Panc1 (cell line): ENCODE measurements at regions not wholly inside any gene's neighbourhood (a gene's known extent, or its start where the extent isn't known, plus 50 kb on each side); places are given as distances from the start of the nearest gene placed in this dataset.

ENCODE experiments used
- ATAC-seq: fragments of 200-7000 bp; cut with Tn5 transposase; 2 replicates; pipeline ENCODE4 v1.9.1; 2020; ENCODE audit warnings: mild to moderate bottlenecking, moderate library complexity
- BruUV-seq: library from RNA; stranded (reverse); fragments of 400-500 nt; replicated peaks from 2 replicates; lab custom pipeline; 2021; lab: Mats Ljungman, UMichigan
- CTCF ChIA-PET: fragments of 300-600 bp; sonication (Branson Sonifier 250); formaldehyde crosslinking; loops from one replicate; lab custom pipeline; 2022; ENCODE audit warnings: antibody characterized with exemption; lab: Charles Lee
- POLR2A ChIA-PET: fragments of 300-600 bp; sonication (Branson Sonifier 250); formaldehyde crosslinking; loops from one replicate; lab custom pipeline; 2022; ENCODE audit warnings: antibody characterized with exemption; lab: Charles Lee
- DNase-seq: peaks from one replicate; pipeline ENCODE4 v3.0.0-alpha.2; 2010; ENCODE audit warnings: low read depth, low spot score
- H3K27ac ChIP-seq: 2 replicates; pipeline ENCODE4 v1.5.1; 2011; ENCODE audit warnings: mild to moderate bottlenecking, low read length, inconsistent platforms
- H3K27me3 ChIP-seq: fragments of 200-500 bp; sonication (Bioruptor generic); 2 replicates; pipeline ENCODE4 v1.6.0; 2014; ENCODE audit warnings: low read length, inconsistent platforms; ENCODE audit not compliant: control insufficient read depth, insufficient read depth
- H3K36me3 ChIP-seq: fragments of 200-500 bp; sonication (Bioruptor generic); 2 replicates; pipeline ENCODE4 v1.5.1; 2014; ENCODE audit warnings: inconsistent platforms, mild to moderate bottlenecking, low read length, moderate library complexity; ENCODE audit not compliant: control insufficient read depth, insufficient read depth
- H3K4me1 ChIP-seq: 2 replicates; pipeline ENCODE4 v1.5.1; 2011; ENCODE audit warnings: inconsistent platforms, mild to moderate bottlenecking, low read length, moderate library complexity; ENCODE audit not compliant: control insufficient read depth, insufficient read depth
- H3K4me3 ChIP-seq, 2 experiments: 2 replicates each; pipeline ENCODE4 v1.5.1; 2011 to 2012; ENCODE audit warnings: low read depth in 2 of 2, low read length in 2 of 2, mild to moderate bottlenecking in 2 of 2, inconsistent platforms in 1 of 2, moderate library complexity in 1 of 2
- H3K9me3 ChIP-seq: fragments of 200-500 bp; sonication (Bioruptor generic); 2 replicates; pipeline ENCODE4 v1.5.1; 2014; ENCODE audit warnings: low read depth, mild to moderate bottlenecking, inconsistent platforms, low read length, moderate library complexity; ENCODE audit not compliant: control insufficient read depth, insufficient read depth
- POLR2AphosphoS5 ChIP-seq: IDR thresholded peaks from 2 replicates; pipeline ENCODE4 v1.6.1; 2012; ENCODE audit warnings: mild to moderate bottlenecking, low read depth, low read length, moderate library complexity
- SIN3A ChIP-seq: IDR thresholded peaks from 2 replicates; pipeline ENCODE4 v1.6.1; 2012; ENCODE audit warnings: low read depth, mild to moderate bottlenecking, low read length, moderate library complexity, borderline replicate concordance; ENCODE audit not compliant: insufficient read depth
- TCF7L2 ChIP-seq: IDR thresholded peaks from 2 replicates; pipeline ENCODE4 v1.6.1; 2011; ENCODE audit warnings: mild to moderate bottlenecking, low read depth, low read length, inconsistent platforms
- in situ Hi-C: cut with HindIII; loops from 2 replicates; pipeline ENCODE4 v1.10.0; 2016; ENCODE audit warnings: low sequenced_read_pairs, low pct_unique_long_range_greater_than_20kb
- intact Hi-C: fragments of 100-400 bp; cut with micrococcal nuclease; formaldehyde crosslinking; loops from one replicate; pipeline ENCODE4 v1.10.0; 2022; ENCODE audit not compliant: unreplicated experiment
- TF ChIP-seq, protein P1 (sequence below), 2 experiments: IDR thresholded peaks; 2 replicates each; pipeline ENCODE4 v1.6.1; 2011 to 2012; ENCODE audit warnings: low read depth in 2 of 2, control low read depth in 1 of 2, low read length in 1 of 2, mild to moderate bottlenecking in 1 of 2, moderate library complexity in 1 of 2; ENCODE audit not compliant: insufficient read depth in 1 of 2
- TF ChIP-seq, protein P2 (sequence below): fragments of 450-650 bp; IDR thresholded peaks from 2 replicates; pipeline ENCODE4 v1.5.1; 2017; ENCODE audit warnings: mild to moderate bottlenecking

DNA sequence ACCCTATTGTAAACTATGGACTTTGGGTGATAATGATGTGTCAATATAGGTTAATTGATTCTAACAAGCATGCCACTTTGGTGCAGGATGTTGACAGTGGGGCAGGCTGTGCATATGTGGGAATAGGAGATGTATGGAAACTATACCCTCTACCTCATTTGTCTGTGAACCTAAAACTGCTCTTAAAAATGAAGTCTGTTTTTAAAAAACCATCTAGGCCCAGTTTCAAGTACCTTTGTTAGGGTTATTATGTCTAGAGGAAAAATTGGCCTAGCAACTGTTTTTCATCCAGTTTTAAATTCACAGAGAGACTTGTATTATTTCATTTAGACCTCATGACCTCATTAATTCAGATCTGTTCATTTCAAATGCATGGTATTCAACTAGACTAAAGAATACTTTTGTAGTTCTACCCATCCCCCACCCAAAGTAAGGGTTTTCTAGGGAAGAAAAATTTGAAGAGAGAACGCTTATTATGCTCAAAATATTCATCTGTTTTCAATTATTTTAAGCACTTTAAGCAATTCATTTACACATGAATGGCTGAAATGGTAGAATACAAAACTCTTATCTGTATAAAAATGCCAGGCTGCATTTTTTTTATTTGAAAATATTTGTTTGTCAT lies 1781.9 kb upstream of the MIR17HG start:
- TF ChIP-seq POLR2AphosphoS5: no peak
- TF ChIP-seq SIN3A: no peak
- TF ChIP-seq, protein P1, sequence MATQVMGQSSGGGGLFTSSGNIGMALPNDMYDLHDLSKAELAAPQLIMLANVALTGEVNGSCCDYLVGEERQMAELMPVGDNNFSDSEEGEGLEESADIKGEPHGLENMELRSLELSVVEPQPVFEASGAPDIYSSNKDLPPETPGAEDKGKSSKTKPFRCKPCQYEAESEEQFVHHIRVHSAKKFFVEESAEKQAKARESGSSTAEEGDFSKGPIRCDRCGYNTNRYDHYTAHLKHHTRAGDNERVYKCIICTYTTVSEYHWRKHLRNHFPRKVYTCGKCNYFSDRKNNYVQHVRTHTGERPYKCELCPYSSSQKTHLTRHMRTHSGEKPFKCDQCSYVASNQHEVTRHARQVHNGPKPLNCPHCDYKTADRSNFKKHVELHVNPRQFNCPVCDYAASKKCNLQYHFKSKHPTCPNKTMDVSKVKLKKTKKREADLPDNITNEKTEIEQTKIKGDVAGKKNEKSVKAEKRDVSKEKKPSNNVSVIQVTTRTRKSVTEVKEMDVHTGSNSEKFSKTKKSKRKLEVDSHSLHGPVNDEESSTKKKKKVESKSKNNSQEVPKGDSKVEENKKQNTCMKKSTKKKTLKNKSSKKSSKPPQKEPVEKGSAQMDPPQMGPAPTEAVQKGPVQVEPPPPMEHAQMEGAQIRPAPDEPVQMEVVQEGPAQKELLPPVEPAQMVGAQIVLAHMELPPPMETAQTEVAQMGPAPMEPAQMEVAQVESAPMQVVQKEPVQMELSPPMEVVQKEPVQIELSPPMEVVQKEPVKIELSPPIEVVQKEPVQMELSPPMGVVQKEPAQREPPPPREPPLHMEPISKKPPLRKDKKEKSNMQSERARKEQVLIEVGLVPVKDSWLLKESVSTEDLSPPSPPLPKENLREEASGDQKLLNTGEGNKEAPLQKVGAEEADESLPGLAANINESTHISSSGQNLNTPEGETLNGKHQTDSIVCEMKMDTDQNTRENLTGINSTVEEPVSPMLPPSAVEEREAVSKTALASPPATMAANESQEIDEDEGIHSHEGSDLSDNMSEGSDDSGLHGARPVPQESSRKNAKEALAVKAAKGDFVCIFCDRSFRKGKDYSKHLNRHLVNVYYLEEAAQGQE (IDR thresholded peaks at IDR 0.05; ENCODE audit: insufficient read depth in 1 of 2, low read depth in 2 of 2, low read length in 1 of 2): no peak
- TF ChIP-seq, protein P2, sequence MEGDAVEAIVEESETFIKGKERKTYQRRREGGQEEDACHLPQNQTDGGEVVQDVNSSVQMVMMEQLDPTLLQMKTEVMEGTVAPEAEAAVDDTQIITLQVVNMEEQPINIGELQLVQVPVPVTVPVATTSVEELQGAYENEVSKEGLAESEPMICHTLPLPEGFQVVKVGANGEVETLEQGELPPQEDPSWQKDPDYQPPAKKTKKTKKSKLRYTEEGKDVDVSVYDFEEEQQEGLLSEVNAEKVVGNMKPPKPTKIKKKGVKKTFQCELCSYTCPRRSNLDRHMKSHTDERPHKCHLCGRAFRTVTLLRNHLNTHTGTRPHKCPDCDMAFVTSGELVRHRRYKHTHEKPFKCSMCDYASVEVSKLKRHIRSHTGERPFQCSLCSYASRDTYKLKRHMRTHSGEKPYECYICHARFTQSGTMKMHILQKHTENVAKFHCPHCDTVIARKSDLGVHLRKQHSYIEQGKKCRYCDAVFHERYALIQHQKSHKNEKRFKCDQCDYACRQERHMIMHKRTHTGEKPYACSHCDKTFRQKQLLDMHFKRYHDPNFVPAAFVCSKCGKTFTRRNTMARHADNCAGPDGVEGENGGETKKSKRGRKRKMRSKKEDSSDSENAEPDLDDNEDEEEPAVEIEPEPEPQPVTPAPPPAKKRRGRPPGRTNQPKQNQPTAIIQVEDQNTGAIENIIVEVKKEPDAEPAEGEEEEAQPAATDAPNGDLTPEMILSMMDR: no peak
- no peak for TF ChIP-seq TCF7L2
- intact Hi-C loops (no loop called here), in situ Hi-C loops (no loop called here)
- Histone ChIP-seq H3K4me3 (no peak overlapping the region), H3K27me3 (no peaks in the 10 kb centered on the region), H3K27ac (no peak overlapping the region), H3K9me3 (no peaks in the 10 kb centered on the region), H3K4me1 (no peaks in the 10 kb centered on the region), H3K36me3 (no peaks in the 10 kb centered on the region)
- CTCF ChIA-PET: no interaction called here
- ATAC-seq (no peak), DNase-seq (no peak)
- no TSS peak for BruUV-seq
- POLR2A ChIA-PET: no interaction called here

DNA sequence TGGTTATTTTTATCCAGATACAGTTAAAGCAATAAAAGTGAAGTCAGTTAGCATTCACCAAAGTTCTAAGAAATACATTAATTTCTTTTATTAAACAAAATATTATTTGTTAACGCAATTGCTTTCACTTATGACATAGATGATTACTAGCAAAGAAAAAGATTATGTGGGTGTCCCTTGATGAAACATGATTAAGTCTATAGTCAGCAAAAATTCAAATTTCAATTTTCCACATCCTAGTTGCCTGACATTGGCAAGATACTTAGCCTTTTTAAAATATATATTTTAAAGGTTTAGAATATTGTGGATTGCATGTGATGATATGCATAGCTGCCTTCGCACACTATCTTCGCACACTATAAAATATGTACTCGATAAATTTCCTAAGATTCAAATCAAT lies 1780.5 kb upstream of the MIR17HG start:
- no TSS peak for BruUV-seq
- intact Hi-C loops (no loop called here), in situ Hi-C loops (no loop called here)
- ChIA-PET CTCF (no interaction called here), POLR2A (no interaction called here)
- no peaks in the 10 kb centered on the region for H3K4me1 ChIP-seq
- no peak overlapping the region for H3K4me3 ChIP-seq
- no peak for DNase-seq
- H3K36me3 ChIP-seq: no peaks in the 10 kb centered on the region
- no peak for TF ChIP-seq TCF7L2
- no peak for TF ChIP-seq POLR2AphosphoS5
- TF ChIP-seq, protein P2: no peak
- TF ChIP-seq, protein P1 (IDR thresholded peaks at IDR 0.05; ENCODE audit: insufficient read depth in 1 of 2, low read depth in 2 of 2, low read length in 1 of 2): no peak
- TF ChIP-seq SIN3A: no peak
- H3K27me3 ChIP-seq: no peaks in the 10 kb centered on the region
- ATAC-seq: no peak
- H3K9me3 ChIP-seq: no peaks in the 10 kb centered on the region
- H3K27ac ChIP-seq: no peak overlapping the region
